OCI-LY3 (cell line): ENCODE measurements at regions not wholly inside any gene's neighbourhood (a gene's known extent, or its start where the extent isn't known, plus 50 kb on each side); places are given as distances from the start of the nearest gene placed in this dataset.

ENCODE experiments used
- H2AFZ ChIP-seq: fragments of 200-600, 300-600 bp; shearing (Covaris generic); 2 replicates; pipeline ENCODE4 v1.6.0; 2014; ENCODE audit warnings: antibody characterized with exemption, low read depth, low read length
- H3K27ac ChIP-seq: fragments of 200-600, 300-600 bp; sonication (generic); 2 replicates; pipeline ENCODE4 v1.5.1; 2014; ENCODE audit warnings: mild to moderate bottlenecking, low read length, moderate library complexity, mixed read lengths
- H3K27me3 ChIP-seq: fragments of 200-600, 300-600 bp; sonication (generic); 2 replicates; pipeline ENCODE4 v1.6.1; 2014; ENCODE audit warnings: low read depth, low read length, mixed read lengths
- H3K36me3 ChIP-seq: fragments of 200-600, 300-600 bp; sonication (generic); replicated peaks from 2 replicates; pipeline ENCODE3; 2014; ENCODE audit warnings: low read depth, low read length, mixed read lengths
- H3K4me1 ChIP-seq: fragments of 300-600, 200-600 bp; sonication (generic); 2 replicates; pipeline ENCODE4 v1.6.1; 2014; ENCODE audit warnings: low read length, mixed read lengths
- H3K4me2 ChIP-seq: fragments of 200-600, 300-600 bp; sonication (generic); 2 replicates; pipeline ENCODE4 v1.6.1; 2014; ENCODE audit warnings: low read length, mixed read lengths
- H3K4me3 ChIP-seq: fragments of 300-600, 200-600 bp; sonication (generic); 2 replicates; pipeline ENCODE4 v1.5.1; 2014; ENCODE audit warnings: antibody characterized with exemption, mild to moderate bottlenecking, low read length, moderate library complexity
- H3K79me2 ChIP-seq: fragments of 300-600, 200-600 bp; shearing (Covaris generic); 2 replicates; pipeline ENCODE4 v1.6.1; 2014; ENCODE audit warnings: mild to moderate bottlenecking, low read length, mixed read lengths
- H3K9ac ChIP-seq: fragments of 300-600, 200-600 bp; shearing (Covaris generic); 2 replicates; pipeline ENCODE4 v1.6.0; 2014; ENCODE audit warnings: mild to moderate bottlenecking, low read length, moderate library complexity
- H3K9me3 ChIP-seq: fragments of 200-600, 300-600 bp; shearing (Covaris generic); 2 replicates; pipeline ENCODE4 v1.6.1; 2014; ENCODE audit warnings: low read length, mixed read lengths; ENCODE audit not compliant: insufficient read depth
- H4K20me1 ChIP-seq: fragments of 200-600, 300-600 bp; sonication (generic); 2 replicates; pipeline ENCODE4 v1.6.1; 2016; ENCODE audit warnings: low read length, mixed read lengths; ENCODE audit not compliant: insufficient read depth
- EZH2phosphoT487 ChIP-seq: fragments of 200-600 bp; shearing (Covaris generic); IDR thresholded peaks from 2 replicates; pipeline ENCODE4 v1.6.1; 2018; ENCODE audit warnings: antibody characterized with exemption, mixed run types, low read depth
- TF ChIP-seq, protein P1 (sequence below): fragments of 200-600, 300-600 bp; sonication (generic); IDR thresholded peaks from 2 replicates; pipeline ENCODE4 v1.5.1; 2014; ENCODE audit warnings: antibody characterized with exemption, low read length, low read depth

DNA sequence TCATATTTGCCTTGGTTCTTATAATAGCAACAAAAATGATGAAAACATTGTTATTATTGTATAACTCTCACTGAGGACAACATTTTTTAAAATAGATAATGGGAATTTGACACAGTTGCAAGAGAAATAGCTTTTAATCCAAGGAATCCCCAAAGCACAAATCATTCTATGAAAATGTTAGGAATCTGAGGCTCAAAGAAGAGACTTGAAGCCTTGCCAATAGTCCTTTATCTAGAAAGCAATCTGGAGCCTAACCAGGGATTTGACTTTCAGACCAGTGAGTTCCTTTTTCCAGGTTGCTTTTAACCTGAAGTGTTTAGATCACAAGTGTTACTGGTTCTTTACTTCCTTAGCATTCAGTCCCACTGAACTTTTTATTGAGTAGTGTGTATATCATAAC is 574.5 kb upstream of the ZEB2 start:
- H3K4me2 ChIP-seq: no peak overlapping the region
- no peak overlapping the region for H3K27ac ChIP-seq
- H3K4me3 ChIP-seq: no peak overlapping the region
- TF ChIP-seq, protein P1, sequence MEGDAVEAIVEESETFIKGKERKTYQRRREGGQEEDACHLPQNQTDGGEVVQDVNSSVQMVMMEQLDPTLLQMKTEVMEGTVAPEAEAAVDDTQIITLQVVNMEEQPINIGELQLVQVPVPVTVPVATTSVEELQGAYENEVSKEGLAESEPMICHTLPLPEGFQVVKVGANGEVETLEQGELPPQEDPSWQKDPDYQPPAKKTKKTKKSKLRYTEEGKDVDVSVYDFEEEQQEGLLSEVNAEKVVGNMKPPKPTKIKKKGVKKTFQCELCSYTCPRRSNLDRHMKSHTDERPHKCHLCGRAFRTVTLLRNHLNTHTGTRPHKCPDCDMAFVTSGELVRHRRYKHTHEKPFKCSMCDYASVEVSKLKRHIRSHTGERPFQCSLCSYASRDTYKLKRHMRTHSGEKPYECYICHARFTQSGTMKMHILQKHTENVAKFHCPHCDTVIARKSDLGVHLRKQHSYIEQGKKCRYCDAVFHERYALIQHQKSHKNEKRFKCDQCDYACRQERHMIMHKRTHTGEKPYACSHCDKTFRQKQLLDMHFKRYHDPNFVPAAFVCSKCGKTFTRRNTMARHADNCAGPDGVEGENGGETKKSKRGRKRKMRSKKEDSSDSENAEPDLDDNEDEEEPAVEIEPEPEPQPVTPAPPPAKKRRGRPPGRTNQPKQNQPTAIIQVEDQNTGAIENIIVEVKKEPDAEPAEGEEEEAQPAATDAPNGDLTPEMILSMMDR: no peak
- TF ChIP-seq EZH2phosphoT487: no peak
- no peaks in the 10 kb centered on the region for H3K79me2 ChIP-seq
- no peak overlapping the region for H3K9ac ChIP-seq
- H3K4me1 ChIP-seq: no peaks in the 10 kb centered on the region
- no peak overlapping the region for H2AFZ ChIP-seq
- no peaks in the 10 kb centered on the region for H3K36me3 ChIP-seq
- H3K9me3 ChIP-seq: no peaks in the 10 kb centered on the region
- H3K27me3 ChIP-seq: no peaks in the 10 kb centered on the region
- no peaks in the 10 kb centered on the region for H4K20me1 ChIP-seq

GRCh38 chr2:145091967-145092366 is 572.0 kb upstream of the ZEB2 start:
- H3K9me3 ChIP-seq: no peaks in the 10 kb centered on the region
- H3K27ac ChIP-seq: no peak overlapping the region
- H2AFZ ChIP-seq: no peak overlapping the region
- H3K4me3 ChIP-seq: no peak overlapping the region
- H3K9ac ChIP-seq: no peak overlapping the region
- no peaks in the 10 kb centered on the region for H3K4me1 ChIP-seq
- H3K4me2 ChIP-seq: no peak overlapping the region
- H3K27me3 ChIP-seq: no peaks in the 10 kb centered on the region
- no peaks in the 10 kb centered on the region for H4K20me1 ChIP-seq
- H3K79me2 ChIP-seq: no peaks in the 10 kb centered on the region
- no peaks in the 10 kb centered on the region for H3K36me3 ChIP-seq
- TF ChIP-seq, protein P1: no peak
- no peak for TF ChIP-seq EZH2phosphoT487

DNA sequence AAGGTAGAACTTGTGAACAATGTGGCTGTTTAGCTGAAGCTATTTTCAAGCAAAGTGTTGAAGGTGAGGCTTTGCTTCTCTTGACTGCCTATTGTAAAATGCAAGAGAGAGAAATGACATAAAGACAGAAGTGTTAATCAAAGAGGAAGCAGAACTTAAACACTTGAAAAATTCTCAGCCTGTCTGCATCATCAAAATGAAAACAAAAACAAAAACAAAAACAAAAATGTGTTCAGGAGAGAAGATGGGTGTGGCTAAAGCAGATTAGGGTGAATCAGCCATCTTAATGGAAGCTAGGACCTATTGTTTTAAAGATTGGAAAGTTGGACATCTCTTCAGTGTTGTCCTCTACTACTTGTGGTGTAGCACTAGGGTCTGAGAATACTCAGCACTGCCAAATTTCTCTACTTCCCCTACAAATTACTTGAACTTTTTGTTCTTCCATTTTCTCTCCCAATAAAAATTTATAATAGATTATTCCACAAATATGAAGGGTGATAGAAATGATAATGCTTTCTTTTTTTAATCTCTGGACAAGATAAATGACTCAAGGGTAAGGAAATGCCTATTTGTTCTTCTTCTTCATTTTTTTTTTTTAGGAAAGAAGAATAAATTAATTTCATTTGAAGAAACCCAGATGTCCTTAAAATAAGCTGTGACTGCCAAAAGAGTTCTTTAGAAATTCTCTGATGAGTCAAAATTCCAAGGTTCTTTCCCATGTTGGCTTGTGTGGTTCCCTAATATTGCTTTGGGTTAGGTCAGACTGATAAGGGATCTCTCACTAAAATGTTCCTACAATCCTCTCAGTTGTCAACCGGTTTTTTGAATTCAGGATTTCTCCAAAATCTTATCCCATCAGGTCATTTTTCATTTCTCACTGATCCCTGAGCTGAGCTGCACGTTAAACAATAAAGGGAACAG is 571.2 kb upstream of the ZEB2 start:
- no peak overlapping the region for H3K27ac ChIP-seq
- TF ChIP-seq, protein P1: no peak
- no peak for TF ChIP-seq EZH2phosphoT487
- H3K79me2 ChIP-seq: no peaks in the 10 kb centered on the region
- H3K9ac ChIP-seq: no peak overlapping the region
- no peaks in the 10 kb centered on the region for H4K20me1 ChIP-seq
- no peaks in the 10 kb centered on the region for H3K4me1 ChIP-seq
- H3K27me3 ChIP-seq: no peaks in the 10 kb centered on the region
- no peaks in the 10 kb centered on the region for H3K36me3 ChIP-seq
- H3K4me2 ChIP-seq: no peak overlapping the region
- H2AFZ ChIP-seq: no peak overlapping the region
- no peaks in the 10 kb centered on the region for H3K9me3 ChIP-seq
- H3K4me3 ChIP-seq: no peak overlapping the region

DNA sequence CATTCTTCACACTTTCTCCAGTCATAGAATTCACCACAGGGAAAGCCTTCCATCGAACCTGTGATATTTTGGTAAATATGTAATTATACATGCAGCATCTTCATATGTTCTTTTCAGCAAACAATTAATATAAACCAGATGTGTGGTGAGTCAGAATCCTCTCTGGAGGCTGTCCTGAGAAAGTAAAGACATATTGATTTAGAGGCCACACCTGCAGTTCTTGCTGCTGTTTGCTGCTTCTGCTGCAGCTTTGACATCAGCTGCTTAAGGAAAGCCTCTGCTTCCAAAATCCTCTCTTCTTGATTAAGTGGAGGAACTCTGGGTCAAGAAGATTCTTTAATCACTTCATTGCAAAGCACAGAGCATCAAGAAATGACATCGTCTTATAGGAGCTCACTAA is 568.8 kb upstream of the ZEB2 start:
- H2AFZ ChIP-seq: no peak overlapping the region
- H3K4me3 ChIP-seq: no peak overlapping the region
- no peak overlapping the region for H3K9ac ChIP-seq
- no peaks in the 10 kb centered on the region for H3K4me1 ChIP-seq
- no peak overlapping the region for H3K27ac ChIP-seq
- H4K20me1 ChIP-seq: no peaks in the 10 kb centered on the region
- no peaks in the 10 kb centered on the region for H3K36me3 ChIP-seq
- no peaks in the 10 kb centered on the region for H3K79me2 ChIP-seq
- no peaks in the 10 kb centered on the region for H3K27me3 ChIP-seq
- no peak for TF ChIP-seq EZH2phosphoT487
- TF ChIP-seq, protein P1: no peak
- no peaks in the 10 kb centered on the region for H3K9me3 ChIP-seq
- H3K4me2 ChIP-seq: no peak overlapping the region
